HCT116 (cell line): ENCODE measurements at regions not wholly inside any gene's neighbourhood (a gene's known extent, or its start where the extent isn't known, plus 50 kb on each side); places are given as distances from the start of the nearest gene placed in this dataset.

Source experiments
- POLR2A ChIP-seq: IDR thresholded peaks from 2 replicates; pipeline ENCODE4 v1.7.0; 2011; ENCODE audit warnings: borderline replicate concordance; ENCODE audit not compliant: insufficient read depth, insufficient read length; ENCODE audit errors: extremely low read depth
- POLR2AphosphoS5 ChIP-seq: IDR thresholded peaks from 2 replicates; pipeline ENCODE4 v1.6.1; 2011; ENCODE audit warnings: mild to moderate bottlenecking, low read depth, low read length, moderate library complexity
- TCF7L2 ChIP-seq: IDR thresholded peaks from 2 replicates; pipeline ENCODE4 v1.7.0; 2011; ENCODE audit warnings: borderline replicate concordance, inconsistent platforms; ENCODE audit not compliant: insufficient read depth, insufficient read length; ENCODE audit errors: extremely low read depth
- YY1 ChIP-seq: IDR thresholded peaks from 2 replicates; pipeline ENCODE4 v1.6.1; 2011; ENCODE audit warnings: low read length, low read depth, moderate library complexity, mild to moderate bottlenecking; ENCODE audit not compliant: insufficient replicate concordance; ENCODE audit errors: extremely low read depth
- ZFX ChIP-seq: fragments of 450-650 bp; IDR thresholded peaks from 2 replicates; pipeline ENCODE4 v1.6.1; 2017
- TF ChIP-seq, protein P1 (sequence below), 3 experiments: fragments of 200-600 bp in 1 of 3; sonication (generic) in 1 of 3; IDR thresholded peaks in 2 of 3; conservative IDR thresholded peaks in 1 of 3; 2 replicates each; pipeline ENCODE4 v1.5.1; 2012 to 2017; ENCODE audit warnings: low read depth in 2 of 3, low read length in 2 of 3, antibody characterized with exemption in 1 of 3, borderline replicate concordance in 1 of 3, control low read depth in 1 of 3, mild to moderate bottlenecking in 1 of 3, mixed read lengths in 1 of 3, mixed run types in 1 of 3, moderate library complexity in 1 of 3; ENCODE audit not compliant: insufficient read depth in 1 of 3

DNA sequence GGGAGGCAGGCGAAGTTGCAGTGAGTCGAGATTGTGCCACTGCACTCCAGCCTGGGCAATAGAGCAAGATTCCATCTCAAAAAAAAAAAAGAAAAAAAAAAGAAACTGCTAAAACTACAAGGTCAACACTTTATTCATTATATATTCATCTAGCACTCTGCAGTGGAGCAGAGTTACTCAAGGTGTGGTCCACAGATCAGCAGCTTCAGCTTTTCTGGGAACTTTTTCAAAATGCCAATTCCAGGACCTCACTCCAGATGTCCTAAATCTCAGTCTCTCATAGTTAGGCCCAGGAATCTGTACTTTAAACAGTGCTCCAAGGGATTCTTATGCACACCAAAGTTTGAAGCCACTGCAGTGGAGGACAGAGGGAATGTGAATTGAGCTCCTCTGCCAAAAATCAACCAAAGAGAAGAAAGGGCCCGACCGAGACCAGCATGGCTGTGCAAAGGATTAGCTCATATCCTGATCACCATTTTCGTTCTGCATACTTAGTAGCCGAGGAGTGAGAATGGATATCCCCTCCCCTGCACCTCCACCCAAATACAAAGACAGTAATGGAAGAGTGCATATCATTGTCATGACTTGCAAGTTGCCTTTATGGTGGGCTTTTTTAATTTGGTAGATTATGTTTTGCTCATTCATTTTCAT, 201.9 kb downstream of the MEX3B start:
- TF ChIP-seq, protein P1, sequence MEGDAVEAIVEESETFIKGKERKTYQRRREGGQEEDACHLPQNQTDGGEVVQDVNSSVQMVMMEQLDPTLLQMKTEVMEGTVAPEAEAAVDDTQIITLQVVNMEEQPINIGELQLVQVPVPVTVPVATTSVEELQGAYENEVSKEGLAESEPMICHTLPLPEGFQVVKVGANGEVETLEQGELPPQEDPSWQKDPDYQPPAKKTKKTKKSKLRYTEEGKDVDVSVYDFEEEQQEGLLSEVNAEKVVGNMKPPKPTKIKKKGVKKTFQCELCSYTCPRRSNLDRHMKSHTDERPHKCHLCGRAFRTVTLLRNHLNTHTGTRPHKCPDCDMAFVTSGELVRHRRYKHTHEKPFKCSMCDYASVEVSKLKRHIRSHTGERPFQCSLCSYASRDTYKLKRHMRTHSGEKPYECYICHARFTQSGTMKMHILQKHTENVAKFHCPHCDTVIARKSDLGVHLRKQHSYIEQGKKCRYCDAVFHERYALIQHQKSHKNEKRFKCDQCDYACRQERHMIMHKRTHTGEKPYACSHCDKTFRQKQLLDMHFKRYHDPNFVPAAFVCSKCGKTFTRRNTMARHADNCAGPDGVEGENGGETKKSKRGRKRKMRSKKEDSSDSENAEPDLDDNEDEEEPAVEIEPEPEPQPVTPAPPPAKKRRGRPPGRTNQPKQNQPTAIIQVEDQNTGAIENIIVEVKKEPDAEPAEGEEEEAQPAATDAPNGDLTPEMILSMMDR (IDR thresholded peaks at IDR 0.05 in 2 of 3, conservative IDR thresholded peaks at IDR 0.05 in 1 of 3; ENCODE audit: borderline replicate concordance in 1 of 3, insufficient read depth in 1 of 3, low read depth in 2 of 3, low read length in 2 of 3) = no peak
- TF ChIP-seq TCF7L2 (no peak), POLR2A (no peak), POLR2AphosphoS5 (no peak), YY1 (no peak), ZFX (no peak)
